ENCODE measurements at regions not wholly inside any gene's neighbourhood (a gene's known extent, or its start where the extent isn't known, plus 50 kb on each side); places are given as distances from the start of the nearest gene placed in this dataset.

GRCh38 chr6:68046302-68046701 lies 588.8 kb upstream of the ADGRB3 start:
- WGBS, 2 experiments (ENCODE audit: extremely low coverage in 1 of 2, insufficient coverage in 1 of 2, insufficient read length in 1 of 2, insufficient replicate concordance in 2 of 2, low coverage in 1 of 2, low lambda C conversion rate in 2 of 2, missing lambda C conversion rate in 1 of 2), result 90% methylated on average over 1 of the region's 1 CpG; no CpG with 5 or more reads in 1 of the 2 experiments
- Histone ChIP-seq H3K23ac (ENCODE audit: insufficient read length) (no peak overlapping the region), H3K79me2 (ENCODE audit: control insufficient read depth in 1 of 2, insufficient read depth in 2 of 2, low read length in 2 of 2) (no peaks in the 10 kb centered on the region), H2BK20ac (ENCODE audit: low read length) (no peak overlapping the region), H2BK12ac (ENCODE audit: low read depth, low read length) (no peak overlapping the region), H2BK120ac (replicated peaks; ENCODE audit: low read depth, low read length) (no peak overlapping the region), H4K20me1 (replicated peaks in 1 of 2; ENCODE audit: control insufficient read depth in 1 of 2, insufficient read depth in 2 of 2, low read length in 2 of 2) (no peaks in the 10 kb centered on the region), H4K91ac (replicated peaks; ENCODE audit: insufficient read length, low read length) (no peak overlapping the region), H3K27ac (ENCODE audit: low read depth, low read length) (no peak overlapping the region), H3K4ac (replicated peaks; ENCODE audit: insufficient read length, low read depth, low read length) (no peak overlapping the region), H3K18ac (ENCODE audit: extremely low read depth, low read length) (no peak overlapping the region), H2BK5ac (ENCODE audit: low read depth, low read length) (no peak overlapping the region), H3K4me3 (ENCODE audit: extremely low read depth in 1 of 4, insufficient read depth in 2 of 4, low read depth in 3 of 4, low read length in 4 of 4) (no peak overlapping the region), H3K4me1 (replicated peaks in 1 of 4; ENCODE audit: control insufficient read depth in 3 of 4, insufficient read depth in 4 of 4, low read length in 3 of 4) (peaks cover 0 to 3% (median under 1%) of the 10 kb centered on the region in 4 experiments; a peak in 1 of 7 replicates), H2AK5ac (ENCODE audit: low read depth, low read length) (no peak overlapping the region), H3K9ac (replicated peaks in 1 of 4; ENCODE audit: extremely low read depth in 1 of 4, low read depth in 3 of 4, low read length in 3 of 4) (no peak overlapping the region), H3K36me3 (ENCODE audit: control insufficient read depth in 2 of 4, insufficient read depth in 4 of 4, low read length in 3 of 4) (no peaks in the 10 kb centered on the region), H3K23me2 (ENCODE audit: low read depth, low read length) (no peaks in the 10 kb centered on the region), H3K79me1 (ENCODE audit: low read depth, low read length) (no peaks in the 10 kb centered on the region), H3K9me3 (ENCODE audit: insufficient read depth in 2 of 2, low read depth in 1 of 2, low read length in 1 of 2) (no peaks in the 10 kb centered on the region), H2AFZ (ENCODE audit: low read length) (no peak overlapping the region), H4K5ac (ENCODE audit: insufficient read length, low read depth, low read length) (no peak overlapping the region), H3K56ac (replicated peaks; ENCODE audit: insufficient read length, low read depth, low read length) (no peak overlapping the region), H4K8ac (ENCODE audit: extremely low read depth, insufficient read depth, low read length) (no peak overlapping the region), H3K14ac (ENCODE audit: insufficient read length) (no peak overlapping the region), H3K4me2 (ENCODE audit: insufficient read depth in 1 of 2, low read depth in 2 of 2, low read length in 2 of 2) (no peak overlapping the region), H3K27me3 (replicated peaks in 1 of 4; ENCODE audit: control insufficient read depth in 3 of 4, extremely low read depth in 1 of 4, insufficient read depth in 3 of 4, low read length in 3 of 4) (no peaks in the 10 kb centered on the region), H2BK15ac (ENCODE audit: low read length) (no peak overlapping the region)
- TF ChIP-seq KDM5A (IDR thresholded peaks at IDR 0.05; ENCODE audit: low read length), result no peak
- no peak for TF ChIP-seq CBX5 (IDR thresholded peaks at IDR 0.05; ENCODE audit: low read depth, low read length)
- POLR2A ChIA-PET (ENCODE audit: partially characterized antibody), result no interaction called here
- CTCF ChIA-PET (ENCODE audit: partially characterized antibody), result no interaction called here
- DNase-seq (ENCODE audit: low read depth in 1 of 2, low spot score in 2 of 2), result no peak
- no peak for FAIRE-seq

Measured in H1 (cell line).